WTC11 (cell line): ENCODE measurements at regions not wholly inside any gene's neighbourhood (a gene's known extent, or its start where the extent isn't known, plus 50 kb on each side); places are given as distances from the start of the nearest gene placed in this dataset.
A peak's percentile ranks its signal among the peaks of the same experiment; 100 is the strongest.

ENCODE experiments used
- ATAC-seq: fragments of 200-7000 bp; cut with Tn5 transposase; 2 replicates; pipeline ENCODE4 v1.10.0; 2021; ENCODE audit warnings: mild to moderate bottlenecking, moderate library complexity
- CTCF ChIA-PET: fragments of 300-600 bp; sonication (Branson Sonifier 250); formaldehyde crosslinking; loops from one replicate; lab custom pipeline; 2021; ENCODE audit warnings: antibody characterized with exemption; lab: Charles Lee
- POLR2A ChIA-PET: fragments of 350-600 bp; sonication (Branson Sonifier 250); formaldehyde crosslinking; loops from one replicate; lab custom pipeline; 2021; ENCODE audit warnings: antibody characterized with exemption; lab: Charles Lee
- DNase-seq: peaks from one replicate; pipeline ENCODE4 v3.0.0; 2021; ENCODE audit warnings: low spot score
- H3K27ac Mint-ChIP-seq: 2 replicates; pipeline ENCODE4 v1.8.0; 2021; ENCODE audit warnings: mixed read lengths
- H3K27me3 Mint-ChIP-seq: 2 replicates; pipeline ENCODE4 v1.8.0; 2021; ENCODE audit warnings: low read depth, mild to moderate bottlenecking, moderate library complexity, mixed read lengths
- H3K36me3 Mint-ChIP-seq: 2 replicates; pipeline ENCODE4 v1.8.0; 2021; ENCODE audit warnings: mixed read lengths
- H3K4me1 Mint-ChIP-seq: 2 replicates; pipeline ENCODE4 v1.8.0; 2022; ENCODE audit warnings: mixed read lengths
- H3K4me3 Mint-ChIP-seq: 2 replicates; pipeline ENCODE4 v1.8.0; 2021; ENCODE audit warnings: mild to moderate bottlenecking, moderate library complexity, mixed read lengths
- H3K9me3 Mint-ChIP-seq: 2 replicates; pipeline ENCODE4 v1.8.0; 2021; ENCODE audit warnings: mixed read lengths
- CBFB ChIP-seq: sonication (generic); formaldehyde crosslinking; IDR thresholded peaks from 2 replicates; pipeline ENCODE4 v1.8.1; 2022; ENCODE audit warnings: mild to moderate bottlenecking, low read depth, missing genetic modification reagents
- CREM ChIP-seq: sonication (generic); formaldehyde crosslinking; IDR thresholded peaks from 2 replicates; pipeline ENCODE4 v1.8.1; 2022; ENCODE audit warnings: mild to moderate bottlenecking, missing genetic modification reagents, moderate library complexity
- FOXJ3 ChIP-seq: sonication (generic); formaldehyde crosslinking; IDR thresholded peaks from 2 replicates; pipeline ENCODE4 v1.9.0; 2021; ENCODE audit warnings: missing genetic modification reagents, mild to moderate bottlenecking, borderline replicate concordance
- KAT7 ChIP-seq: sonication (generic); formaldehyde crosslinking; IDR thresholded peaks from 2 replicates; pipeline ENCODE4 v1.8.1; 2023; ENCODE audit warnings: missing genetic modification reagents, mild to moderate bottlenecking, borderline replicate concordance
- OVOL2 ChIP-seq: fragments of 250-450 bp; sonication (Bioruptor Pico); IDR thresholded peaks from 2 replicates; pipeline ENCODE4 v1.9.0; 2021; ENCODE audit warnings: mild to moderate bottlenecking, borderline replicate concordance
- RORB ChIP-seq: fragments of 250-450 bp; sonication (Bioruptor Pico); IDR thresholded peaks from 2 replicates; pipeline ENCODE4 v1.9.0; 2021; ENCODE audit warnings: mild to moderate bottlenecking
- SOX15 ChIP-seq: fragments of 250-450 bp; sonication (Bioruptor Pico); IDR thresholded peaks from 2 replicates; pipeline ENCODE4 v1.9.0; 2021; ENCODE audit warnings: mild to moderate bottlenecking
- TCF7 ChIP-seq: sonication (generic); formaldehyde crosslinking; IDR thresholded peaks from 2 replicates; pipeline ENCODE4 v1.8.0; 2022; ENCODE audit warnings: mild to moderate bottlenecking, low read depth, missing genetic modification reagents, moderate library complexity
- TEAD1 ChIP-seq: sonication (generic); formaldehyde crosslinking; IDR thresholded peaks from 2 replicates; pipeline ENCODE4 v1.8.0; 2022; ENCODE audit warnings: mild to moderate bottlenecking, missing genetic modification reagents
- TEAD4 ChIP-seq: sonication (generic); formaldehyde crosslinking; IDR thresholded peaks from 2 replicates; pipeline ENCODE4 v1.8.0; 2022; ENCODE audit warnings: mild to moderate bottlenecking, missing genetic modification reagents
- ZNF138 ChIP-seq: sonication (generic); formaldehyde crosslinking; conservative IDR thresholded peaks from 2 replicates; pipeline ENCODE4 v1.8.1; 2022; ENCODE audit warnings: mild to moderate bottlenecking, moderate library complexity, missing genetic modification reagents
- ZNF219 ChIP-seq: sonication (generic); formaldehyde crosslinking; IDR thresholded peaks from 2 replicates; pipeline ENCODE4 v1.8.0; 2023; ENCODE audit warnings: missing genetic modification reagents, mild to moderate bottlenecking, borderline replicate concordance
- ZNF396 ChIP-seq: fragments of 250-450 bp; sonication (Bioruptor Pico); IDR thresholded peaks from 2 replicates; pipeline ENCODE4 v1.8.0; 2021; ENCODE audit warnings: mild to moderate bottlenecking, moderate library complexity, borderline replicate concordance
- TF ChIP-seq, protein P1 (sequence below): sonication (generic); formaldehyde crosslinking; IDR thresholded peaks from 2 replicates; pipeline ENCODE4 v1.8.1; 2022; ENCODE audit warnings: low read depth, mild to moderate bottlenecking, moderate library complexity, missing genetic modification reagents, borderline replicate concordance
- TF ChIP-seq, protein P2 (sequence below): sonication (generic); formaldehyde crosslinking; IDR thresholded peaks from 2 replicates; pipeline ENCODE4 v1.8.1; 2023; ENCODE audit warnings: mild to moderate bottlenecking, missing genetic modification reagents, moderate library complexity
- TF ChIP-seq, protein P3 (sequence below): fragments of 250-450 bp; sonication (Bioruptor Pico); IDR thresholded peaks from 2 replicates; pipeline ENCODE4 v1.9.0; 2021; ENCODE audit warnings: moderate library complexity, mild to moderate bottlenecking, inconsistent platforms, borderline replicate concordance
- TF ChIP-seq, protein P4 (sequence below): fragments of 250-450 bp; sonication (Bioruptor Pico); IDR thresholded peaks from 2 replicates; pipeline ENCODE4 v1.9.0; 2021; ENCODE audit warnings: mild to moderate bottlenecking, borderline replicate concordance
- TF ChIP-seq, protein P5 (sequence below): fragments of 200-600 bp; IDR thresholded peaks from 2 replicates; pipeline ENCODE4 v1.8.0; 2022; ENCODE audit warnings: antibody characterized with exemption
- TF ChIP-seq, protein P6 (sequence below): fragments of 250-450 bp; sonication (Bioruptor Pico); conservative IDR thresholded peaks from 2 replicates; pipeline ENCODE4 v1.9.0; 2021; ENCODE audit warnings: mild to moderate bottlenecking
- TF ChIP-seq, protein P7 (sequence below): sonication (generic); formaldehyde crosslinking; IDR thresholded peaks from 2 replicates; pipeline ENCODE4 v1.8.1; 2022; ENCODE audit warnings: mild to moderate bottlenecking, missing genetic modification reagents, moderate library complexity, borderline replicate concordance

DNA sequence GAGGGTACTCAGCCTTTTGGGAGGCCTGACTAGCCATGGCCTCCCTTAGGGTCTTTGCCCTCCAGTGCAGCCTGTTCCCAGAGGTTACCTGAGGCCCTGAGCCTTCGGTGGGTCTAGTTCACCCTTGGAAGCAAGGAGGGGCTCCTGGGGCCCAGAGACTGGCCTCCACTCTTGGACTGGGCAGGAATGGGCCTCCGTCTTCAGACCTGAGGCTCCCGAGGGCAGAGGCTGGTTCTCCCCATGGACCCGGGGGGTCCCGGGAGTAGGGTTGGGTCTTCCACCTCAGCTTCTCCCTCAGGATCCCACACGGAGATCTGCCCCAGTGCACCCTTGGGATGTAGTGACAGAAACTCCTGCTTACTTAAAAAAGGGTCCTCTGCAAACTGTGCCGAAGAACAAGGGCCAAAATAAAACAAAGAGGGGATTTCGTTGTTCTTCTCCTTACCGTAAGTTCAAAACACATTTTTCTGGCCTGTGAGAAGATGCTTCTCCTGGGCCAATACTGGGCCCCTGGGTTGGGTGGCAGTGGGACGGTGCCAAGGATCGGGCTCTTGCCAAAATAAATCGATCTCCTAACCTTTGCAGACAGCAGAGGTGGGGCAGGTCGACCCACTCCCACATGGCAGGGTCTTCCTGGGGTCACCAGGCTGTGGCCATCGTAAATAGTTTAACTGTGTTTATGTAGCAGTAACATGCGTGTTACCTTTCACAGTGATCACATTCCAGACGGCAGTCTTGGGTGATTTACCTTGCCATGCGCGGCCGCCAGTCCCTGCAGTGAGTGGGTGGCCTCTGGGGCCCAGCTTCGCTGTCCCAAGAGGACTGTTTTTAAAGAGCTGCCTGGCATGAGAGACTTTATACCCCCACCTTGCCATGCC is 151.8 kb downstream of the VEGFA start (continued):
- TF ChIP-seq, protein P1, sequence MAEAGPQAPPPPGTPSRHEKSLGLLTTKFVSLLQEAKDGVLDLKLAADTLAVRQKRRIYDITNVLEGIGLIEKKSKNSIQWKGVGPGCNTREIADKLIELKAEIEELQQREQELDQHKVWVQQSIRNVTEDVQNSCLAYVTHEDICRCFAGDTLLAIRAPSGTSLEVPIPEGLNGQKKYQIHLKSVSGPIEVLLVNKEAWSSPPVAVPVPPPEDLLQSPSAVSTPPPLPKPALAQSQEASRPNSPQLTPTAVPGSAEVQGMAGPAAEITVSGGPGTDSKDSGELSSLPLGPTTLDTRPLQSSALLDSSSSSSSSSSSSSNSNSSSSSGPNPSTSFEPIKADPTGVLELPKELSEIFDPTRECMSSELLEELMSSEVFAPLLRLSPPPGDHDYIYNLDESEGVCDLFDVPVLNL (CRISPR knock-in tag), result no peak
- TF ChIP-seq TEAD1 (CRISPR knock-in tag), result no peak

DNA sequence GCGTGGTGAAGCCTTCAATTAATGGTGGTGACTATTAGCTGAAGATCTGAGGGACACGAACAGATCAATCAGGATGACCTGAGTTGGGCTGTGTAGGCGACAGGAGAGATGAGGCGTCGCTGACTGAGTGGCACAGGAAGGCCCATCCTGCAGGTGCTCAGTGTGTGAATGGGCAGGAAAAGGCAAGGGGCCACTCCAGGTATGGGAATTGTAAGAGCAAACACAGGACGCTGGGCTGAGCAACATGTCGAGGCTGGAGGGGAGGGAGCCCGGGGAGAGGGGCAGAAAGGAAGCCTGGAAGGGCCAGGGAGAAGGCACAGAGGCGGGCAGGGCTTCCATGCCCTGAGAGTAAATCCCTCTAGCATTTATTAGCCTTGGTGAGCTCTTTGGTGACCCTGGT is 151.0 kb downstream of the VEGFA start:
- H3K4me3 Mint-ChIP-seq, result no peak overlapping the region
- TF ChIP-seq SOX15 (CRISPR knock-in tag) (no peak), TCF7 (no peak), ZNF396 (CRISPR knock-in tag) (no peak), TEAD4 (CRISPR knock-in tag) (no peak), RORB (CRISPR knock-in tag) (no peak), ZNF138 (CRISPR knock-in tag) (no peak), OVOL2 (CRISPR knock-in tag) (no peak), TEAD1 (CRISPR knock-in tag) (no peak), FOXJ3 (CRISPR knock-in tag) (no peak), CREM (CRISPR knock-in tag) (no peak), ZNF219 (CRISPR knock-in tag) (no peak)
- TF ChIP-seq, protein P2, sequence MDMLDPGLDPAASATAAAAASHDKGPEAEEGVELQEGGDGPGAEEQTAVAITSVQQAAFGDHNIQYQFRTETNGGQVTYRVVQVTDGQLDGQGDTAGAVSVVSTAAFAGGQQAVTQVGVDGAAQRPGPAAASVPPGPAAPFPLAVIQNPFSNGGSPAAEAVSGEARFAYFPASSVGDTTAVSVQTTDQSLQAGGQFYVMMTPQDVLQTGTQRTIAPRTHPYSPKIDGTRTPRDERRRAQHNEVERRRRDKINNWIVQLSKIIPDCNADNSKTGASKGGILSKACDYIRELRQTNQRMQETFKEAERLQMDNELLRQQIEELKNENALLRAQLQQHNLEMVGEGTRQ (CRISPR knock-in tag), result no peak
- DNase-seq (peak; percentile 7), ATAC-seq (no peak)
- CTCF ChIA-PET, result no interaction called here
- peaks cover 3% of the 10 kb centered on the region; the same call in 1 of the 2 replicates for H3K4me1 Mint-ChIP-seq
- no peaks in the 10 kb centered on the region for H3K9me3 Mint-ChIP-seq
- POLR2A ChIA-PET, result no interaction called here
- H3K27me3 Mint-ChIP-seq, result no peaks in the 10 kb centered on the region
- H3K36me3 Mint-ChIP-seq, result no peaks in the 10 kb centered on the region
- no peak overlapping the region for H3K27ac Mint-ChIP-seq

DNA sequence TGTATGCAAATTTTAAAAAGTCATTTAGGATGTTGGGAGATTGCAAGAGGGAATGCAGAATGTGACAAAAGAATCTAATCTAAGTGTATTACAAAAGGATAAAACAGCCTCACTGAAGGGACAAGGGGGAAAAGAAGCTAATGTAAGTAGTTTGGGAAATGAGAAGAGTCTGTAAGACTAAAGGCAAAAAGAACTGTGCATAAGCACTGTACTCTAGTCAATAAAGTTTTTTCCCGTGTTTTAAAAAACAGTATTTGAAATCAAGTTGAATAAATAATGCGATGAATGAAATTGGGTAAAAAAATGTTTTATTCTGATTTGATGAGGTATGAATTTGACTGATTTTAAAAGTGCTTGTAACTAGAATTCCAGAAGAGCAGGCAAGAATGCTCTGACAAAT is 149.8 kb downstream of the VEGFA start:
- H3K4me3 Mint-ChIP-seq, result no peak overlapping the region
- H3K4me1 Mint-ChIP-seq, result no peaks in the 10 kb centered on the region
- 0 out of 2 replicates have a peak overlapping the region, but pooled peaks have one; percentile 4 for H3K27ac Mint-ChIP-seq
- no peaks in the 10 kb centered on the region for H3K36me3 Mint-ChIP-seq
- ChIA-PET POLR2A (no interaction called here), CTCF (no interaction called here)
- H3K9me3 Mint-ChIP-seq, result no peaks in the 10 kb centered on the region
- ATAC-seq (no peak), DNase-seq (no peak)
- no peaks in the 10 kb centered on the region for H3K27me3 Mint-ChIP-seq
- TF ChIP-seq CREM (CRISPR knock-in tag) (no peak), CBFB (CRISPR knock-in tag) (no peak), KAT7 (CRISPR knock-in tag) (no peak)
- TF ChIP-seq, protein P3, sequence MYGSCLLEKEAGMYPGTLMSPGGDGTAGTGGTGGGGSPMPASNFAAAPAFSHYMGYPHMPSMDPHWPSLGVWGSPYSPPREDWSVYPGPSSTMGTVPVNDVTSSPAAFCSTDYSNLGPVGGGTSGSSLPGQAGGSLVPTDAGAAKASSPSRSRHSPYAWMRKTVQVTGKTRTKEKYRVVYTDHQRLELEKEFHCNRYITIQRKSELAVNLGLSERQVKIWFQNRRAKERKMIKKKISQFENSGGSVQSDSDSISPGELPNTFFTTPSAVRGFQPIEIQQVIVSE (CRISPR knock-in tag), result no peak
- TF ChIP-seq, protein P4, sequence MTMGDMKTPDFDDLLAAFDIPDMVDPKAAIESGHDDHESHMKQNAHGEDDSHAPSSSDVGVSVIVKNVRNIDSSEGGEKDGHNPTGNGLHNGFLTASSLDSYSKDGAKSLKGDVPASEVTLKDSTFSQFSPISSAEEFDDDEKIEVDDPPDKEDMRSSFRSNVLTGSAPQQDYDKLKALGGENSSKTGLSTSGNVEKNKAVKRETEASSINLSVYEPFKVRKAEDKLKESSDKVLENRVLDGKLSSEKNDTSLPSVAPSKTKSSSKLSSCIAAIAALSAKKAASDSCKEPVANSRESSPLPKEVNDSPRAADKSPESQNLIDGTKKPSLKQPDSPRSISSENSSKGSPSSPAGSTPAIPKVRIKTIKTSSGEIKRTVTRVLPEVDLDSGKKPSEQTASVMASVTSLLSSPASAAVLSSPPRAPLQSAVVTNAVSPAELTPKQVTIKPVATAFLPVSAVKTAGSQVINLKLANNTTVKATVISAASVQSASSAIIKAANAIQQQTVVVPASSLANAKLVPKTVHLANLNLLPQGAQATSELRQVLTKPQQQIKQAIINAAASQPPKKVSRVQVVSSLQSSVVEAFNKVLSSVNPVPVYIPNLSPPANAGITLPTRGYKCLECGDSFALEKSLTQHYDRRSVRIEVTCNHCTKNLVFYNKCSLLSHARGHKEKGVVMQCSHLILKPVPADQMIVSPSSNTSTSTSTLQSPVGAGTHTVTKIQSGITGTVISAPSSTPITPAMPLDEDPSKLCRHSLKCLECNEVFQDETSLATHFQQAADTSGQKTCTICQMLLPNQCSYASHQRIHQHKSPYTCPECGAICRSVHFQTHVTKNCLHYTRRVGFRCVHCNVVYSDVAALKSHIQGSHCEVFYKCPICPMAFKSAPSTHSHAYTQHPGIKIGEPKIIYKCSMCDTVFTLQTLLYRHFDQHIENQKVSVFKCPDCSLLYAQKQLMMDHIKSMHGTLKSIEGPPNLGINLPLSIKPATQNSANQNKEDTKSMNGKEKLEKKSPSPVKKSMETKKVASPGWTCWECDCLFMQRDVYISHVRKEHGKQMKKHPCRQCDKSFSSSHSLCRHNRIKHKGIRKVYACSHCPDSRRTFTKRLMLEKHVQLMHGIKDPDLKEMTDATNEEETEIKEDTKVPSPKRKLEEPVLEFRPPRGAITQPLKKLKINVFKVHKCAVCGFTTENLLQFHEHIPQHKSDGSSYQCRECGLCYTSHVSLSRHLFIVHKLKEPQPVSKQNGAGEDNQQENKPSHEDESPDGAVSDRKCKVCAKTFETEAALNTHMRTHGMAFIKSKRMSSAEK (CRISPR knock-in tag), result no peak
- TF ChIP-seq, protein P5, sequence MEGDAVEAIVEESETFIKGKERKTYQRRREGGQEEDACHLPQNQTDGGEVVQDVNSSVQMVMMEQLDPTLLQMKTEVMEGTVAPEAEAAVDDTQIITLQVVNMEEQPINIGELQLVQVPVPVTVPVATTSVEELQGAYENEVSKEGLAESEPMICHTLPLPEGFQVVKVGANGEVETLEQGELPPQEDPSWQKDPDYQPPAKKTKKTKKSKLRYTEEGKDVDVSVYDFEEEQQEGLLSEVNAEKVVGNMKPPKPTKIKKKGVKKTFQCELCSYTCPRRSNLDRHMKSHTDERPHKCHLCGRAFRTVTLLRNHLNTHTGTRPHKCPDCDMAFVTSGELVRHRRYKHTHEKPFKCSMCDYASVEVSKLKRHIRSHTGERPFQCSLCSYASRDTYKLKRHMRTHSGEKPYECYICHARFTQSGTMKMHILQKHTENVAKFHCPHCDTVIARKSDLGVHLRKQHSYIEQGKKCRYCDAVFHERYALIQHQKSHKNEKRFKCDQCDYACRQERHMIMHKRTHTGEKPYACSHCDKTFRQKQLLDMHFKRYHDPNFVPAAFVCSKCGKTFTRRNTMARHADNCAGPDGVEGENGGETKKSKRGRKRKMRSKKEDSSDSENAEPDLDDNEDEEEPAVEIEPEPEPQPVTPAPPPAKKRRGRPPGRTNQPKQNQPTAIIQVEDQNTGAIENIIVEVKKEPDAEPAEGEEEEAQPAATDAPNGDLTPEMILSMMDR, result no peak
- TF ChIP-seq, protein P6, sequence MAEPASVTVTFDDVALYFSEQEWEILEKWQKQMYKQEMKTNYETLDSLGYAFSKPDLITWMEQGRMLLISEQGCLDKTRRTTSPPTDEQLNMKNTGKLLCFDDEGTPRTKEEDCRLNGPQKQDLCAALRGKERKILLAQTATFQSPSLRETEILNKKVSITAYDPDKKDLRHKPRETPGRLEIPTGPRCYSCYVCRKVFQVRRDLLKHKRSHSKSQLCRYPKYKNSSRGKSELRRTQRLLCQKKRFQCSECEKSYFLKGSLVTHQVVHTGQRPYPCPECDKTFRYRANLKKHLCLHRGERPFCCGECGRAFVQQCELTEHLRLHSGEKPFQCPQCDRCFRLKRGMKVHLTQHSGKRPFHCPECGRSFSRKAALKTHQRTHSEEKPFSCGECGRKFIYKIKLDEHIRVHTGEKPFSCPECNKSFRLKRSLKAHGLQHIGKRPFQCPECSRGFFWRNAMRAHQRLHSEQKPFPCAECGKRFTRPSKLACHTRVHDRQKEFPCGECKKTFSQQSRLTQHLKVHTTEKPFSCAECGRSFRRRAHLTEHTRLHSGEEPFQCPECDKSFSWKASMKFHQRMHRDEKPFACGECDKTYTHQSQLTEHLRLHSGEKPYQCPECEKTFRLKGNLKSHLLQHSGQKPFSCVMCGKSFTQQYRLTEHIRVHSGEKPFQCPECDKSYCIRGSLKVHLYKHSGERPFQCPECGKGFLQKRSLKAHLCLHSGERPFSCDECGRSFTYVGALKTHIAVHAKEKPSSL, result no peak
- TF ChIP-seq, protein P7, sequence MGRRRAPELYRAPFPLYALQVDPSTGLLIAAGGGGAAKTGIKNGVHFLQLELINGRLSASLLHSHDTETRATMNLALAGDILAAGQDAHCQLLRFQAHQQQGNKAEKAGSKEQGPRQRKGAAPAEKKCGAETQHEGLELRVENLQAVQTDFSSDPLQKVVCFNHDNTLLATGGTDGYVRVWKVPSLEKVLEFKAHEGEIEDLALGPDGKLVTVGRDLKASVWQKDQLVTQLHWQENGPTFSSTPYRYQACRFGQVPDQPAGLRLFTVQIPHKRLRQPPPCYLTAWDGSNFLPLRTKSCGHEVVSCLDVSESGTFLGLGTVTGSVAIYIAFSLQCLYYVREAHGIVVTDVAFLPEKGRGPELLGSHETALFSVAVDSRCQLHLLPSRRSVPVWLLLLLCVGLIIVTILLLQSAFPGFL (CRISPR knock-in tag), result no peak
